Tibial nerve (tissue), 4 donors: ENCODE measurements at regions not wholly inside any gene's neighbourhood (a gene's known extent, or its start where the extent isn't known, plus 50 kb on each side); places are given as distances from the start of the nearest gene placed in this dataset.

Source experiments
- DNase-seq, 2 donors: peaks; one replicate each; pipeline ENCODE4 v3.0.0-alpha.2; 2019; ENCODE audit warnings: low spot score in 2 of 2
- H3K27ac ChIP-seq, 4 donors: fragments of 200-600 bp; sonication (generic) in 3 of 4; one replicate each; pipeline ENCODE4 v1.5.1; 2017 to 2019; ENCODE audit warnings: mild to moderate bottlenecking in 1 of 4
- H3K27me3 ChIP-seq, 2 donors: fragments of 200-600 bp; sonication (generic) in 1 of 2; one replicate each; pipeline versions ENCODE4 v1.5.1 to v1.6.0; 2017 to 2019
- H3K36me3 ChIP-seq, 3 donors: fragments of 200-600 bp; sonication (generic); one replicate each; pipeline ENCODE4 v1.5.1; 2018 to 2019
- H3K4me1 ChIP-seq, 4 donors: fragments of 200-600 bp; sonication (generic) in 3 of 4; one replicate each; pipeline ENCODE4 v1.5.1; 2017 to 2019
- H3K4me3 ChIP-seq, 4 donors: fragments of 200-600 bp; sonication (generic) in 3 of 4; one replicate each; pipeline ENCODE4 v1.5.1; 2017 to 2019; ENCODE audit warnings: mild to moderate bottlenecking in 1 of 4, moderate library complexity in 1 of 4
- H3K9me3 ChIP-seq, 4 donors: fragments of 200-600 bp; sonication (generic) in 3 of 4; one replicate each; pipeline ENCODE4 v1.5.1; 2017 to 2019
- EP300 ChIP-seq, 2 donors: sonication (generic); formaldehyde crosslinking; IDR thresholded peaks; one replicate each; pipeline ENCODE4 v1.6.1; 2017; ENCODE audit warnings: antibody characterized with exemption in 2 of 2, mild to moderate bottlenecking in 1 of 2
- POLR2A ChIP-seq, 2 donors: fragments of 450-650 bp; IDR thresholded peaks; one replicate each; pipeline ENCODE4 v1.6.1; 2017; ENCODE audit warnings: antibody characterized with exemption in 2 of 2, mild to moderate bottlenecking in 2 of 2, moderate library complexity in 2 of 2
- WGBS, 2 donors: methylation state at CpG; one replicate each; pipeline ENCODE4 v1.1.5; 2018; 5-methylcytosine and 5-hydroxymethylcytosine counted together
- TF ChIP-seq, protein P1 (sequence below), 5 experiments: fragments of 200-600 bp in 3 of 5; fragments of 450-650 bp in 2 of 5; sonication (generic) in 3 of 5; IDR thresholded peaks; one replicate each; pipeline ENCODE4 v1.5.1; 2016 to 2019; ENCODE audit warnings: antibody characterized with exemption in 5 of 5, mild to moderate bottlenecking in 3 of 5, moderate library complexity in 2 of 5

DNA sequence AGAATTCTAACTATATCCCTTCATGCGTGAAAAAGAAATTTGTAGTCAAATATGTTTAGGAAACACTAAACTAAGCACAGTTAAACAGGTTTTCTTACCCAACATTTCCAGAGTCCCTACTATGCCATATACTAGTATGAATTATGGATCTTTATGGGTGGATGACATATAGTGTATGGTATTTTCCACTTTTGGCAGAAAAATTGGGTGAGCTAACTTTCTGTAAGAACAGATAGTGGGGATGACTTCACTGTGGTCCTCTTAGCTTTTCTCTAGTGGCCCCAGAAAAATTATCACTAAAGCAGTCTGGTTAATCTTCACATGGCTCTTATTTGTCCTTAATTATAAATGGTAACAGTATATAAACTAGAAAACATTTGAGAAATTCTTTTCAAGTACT, 240.0 kb upstream of the GULP1 start:
- Histone ChIP-seq H3K27ac (no peak overlapping the region), H3K4me3 (no peak overlapping the region), H3K9me3 (no peaks in the 10 kb centered on the region), H3K36me3 (no peaks in the 10 kb centered on the region), H3K4me1 (no peaks in the 10 kb centered on the region), H3K27me3 (no peaks in the 10 kb centered on the region)
- WGBS, 2 donors = 95 to 98% methylated on average over 1 of the region's 1 CpG
- no peak for DNase-seq
- TF ChIP-seq, protein P1, sequence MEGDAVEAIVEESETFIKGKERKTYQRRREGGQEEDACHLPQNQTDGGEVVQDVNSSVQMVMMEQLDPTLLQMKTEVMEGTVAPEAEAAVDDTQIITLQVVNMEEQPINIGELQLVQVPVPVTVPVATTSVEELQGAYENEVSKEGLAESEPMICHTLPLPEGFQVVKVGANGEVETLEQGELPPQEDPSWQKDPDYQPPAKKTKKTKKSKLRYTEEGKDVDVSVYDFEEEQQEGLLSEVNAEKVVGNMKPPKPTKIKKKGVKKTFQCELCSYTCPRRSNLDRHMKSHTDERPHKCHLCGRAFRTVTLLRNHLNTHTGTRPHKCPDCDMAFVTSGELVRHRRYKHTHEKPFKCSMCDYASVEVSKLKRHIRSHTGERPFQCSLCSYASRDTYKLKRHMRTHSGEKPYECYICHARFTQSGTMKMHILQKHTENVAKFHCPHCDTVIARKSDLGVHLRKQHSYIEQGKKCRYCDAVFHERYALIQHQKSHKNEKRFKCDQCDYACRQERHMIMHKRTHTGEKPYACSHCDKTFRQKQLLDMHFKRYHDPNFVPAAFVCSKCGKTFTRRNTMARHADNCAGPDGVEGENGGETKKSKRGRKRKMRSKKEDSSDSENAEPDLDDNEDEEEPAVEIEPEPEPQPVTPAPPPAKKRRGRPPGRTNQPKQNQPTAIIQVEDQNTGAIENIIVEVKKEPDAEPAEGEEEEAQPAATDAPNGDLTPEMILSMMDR (IDR thresholded peaks at IDR 0.05) = no peak
- TF ChIP-seq POLR2A (IDR thresholded peaks at IDR 0.05) = no peak
- TF ChIP-seq EP300 (IDR thresholded peaks at IDR 0.05) = no peak

DNA sequence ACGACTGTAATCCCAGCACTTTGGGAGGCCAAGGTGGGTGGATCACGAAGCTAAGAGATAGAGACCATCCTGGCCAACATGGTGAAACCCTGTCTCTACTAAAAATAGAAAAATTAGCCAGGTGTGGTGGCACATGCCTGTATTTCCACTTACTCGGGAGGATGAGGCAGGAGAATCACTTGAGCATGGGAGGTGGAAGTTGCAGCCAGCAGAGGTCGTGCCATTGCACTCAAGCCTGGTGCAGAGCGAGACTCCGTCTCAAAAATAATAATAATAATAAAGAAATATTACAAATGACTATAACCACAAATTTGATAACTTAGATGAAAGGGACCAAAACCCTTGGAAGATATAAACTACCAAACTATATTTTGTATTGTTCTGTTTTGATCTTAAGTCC, 226.3 kb upstream of the GULP1 start:
- DNase-seq = no peak
- no peak overlapping the region for H3K4me3 ChIP-seq
- 88 to 90% methylated on average over 6 of the region's 6 CpGs for WGBS, 2 donors

DNA sequence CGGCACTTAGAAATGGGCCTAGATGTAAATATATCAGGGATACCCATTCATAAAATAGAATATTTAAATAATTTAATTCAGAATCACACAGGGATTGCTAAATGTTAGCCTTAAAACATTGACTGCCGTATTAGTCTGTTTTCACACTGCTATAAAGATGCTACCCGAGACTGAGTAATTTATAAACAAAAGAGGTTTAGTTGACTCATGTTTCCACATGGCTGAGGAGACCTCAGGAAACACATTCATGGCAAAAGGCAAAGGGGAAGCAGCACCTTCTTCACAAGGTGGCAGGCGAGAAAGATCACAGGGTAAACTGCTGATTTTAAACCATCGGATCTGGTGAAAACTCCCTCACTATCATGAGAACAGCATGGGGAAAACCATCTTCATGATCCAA, 223.6 kb upstream of the GULP1 start:
- H3K27ac ChIP-seq = no peak overlapping the region
- WGBS, 2 donors = 63 to 75% methylated on average over 5 of the region's 5 CpGs
- TF ChIP-seq, protein P1 (IDR thresholded peaks at IDR 0.05) = no peak
- TF ChIP-seq EP300 (IDR thresholded peaks at IDR 0.05) (no peak), POLR2A (IDR thresholded peaks at IDR 0.05) (no peak)
- H3K36me3 ChIP-seq = no peaks in the 10 kb centered on the region
- no peak overlapping the region for H3K4me3 ChIP-seq
- no peaks in the 10 kb centered on the region for H3K27me3 ChIP-seq
- no peak for DNase-seq
- H3K9me3 ChIP-seq = peaks cover 0 to 19% (median under 1%) of the 10 kb centered on the region in 4 donors
- no peaks in the 10 kb centered on the region for H3K4me1 ChIP-seq

More for the DNA sequence above, 226.3 kb upstream of the GULP1 start:
- Histone ChIP-seq H3K27me3 (no peaks in the 10 kb centered on the region), H3K27ac (no peak overlapping the region), H3K4me1 (no peaks in the 10 kb centered on the region), H3K9me3 (peaks cover 0 to 9% (median 0%) of the 10 kb centered on the region in 4 donors), H3K36me3 (no peaks in the 10 kb centered on the region)
- TF ChIP-seq, protein P1 (IDR thresholded peaks at IDR 0.05) = no peak
- no peak for TF ChIP-seq EP300 (IDR thresholded peaks at IDR 0.05)
- TF ChIP-seq POLR2A (IDR thresholded peaks at IDR 0.05) = no peak

DNA sequence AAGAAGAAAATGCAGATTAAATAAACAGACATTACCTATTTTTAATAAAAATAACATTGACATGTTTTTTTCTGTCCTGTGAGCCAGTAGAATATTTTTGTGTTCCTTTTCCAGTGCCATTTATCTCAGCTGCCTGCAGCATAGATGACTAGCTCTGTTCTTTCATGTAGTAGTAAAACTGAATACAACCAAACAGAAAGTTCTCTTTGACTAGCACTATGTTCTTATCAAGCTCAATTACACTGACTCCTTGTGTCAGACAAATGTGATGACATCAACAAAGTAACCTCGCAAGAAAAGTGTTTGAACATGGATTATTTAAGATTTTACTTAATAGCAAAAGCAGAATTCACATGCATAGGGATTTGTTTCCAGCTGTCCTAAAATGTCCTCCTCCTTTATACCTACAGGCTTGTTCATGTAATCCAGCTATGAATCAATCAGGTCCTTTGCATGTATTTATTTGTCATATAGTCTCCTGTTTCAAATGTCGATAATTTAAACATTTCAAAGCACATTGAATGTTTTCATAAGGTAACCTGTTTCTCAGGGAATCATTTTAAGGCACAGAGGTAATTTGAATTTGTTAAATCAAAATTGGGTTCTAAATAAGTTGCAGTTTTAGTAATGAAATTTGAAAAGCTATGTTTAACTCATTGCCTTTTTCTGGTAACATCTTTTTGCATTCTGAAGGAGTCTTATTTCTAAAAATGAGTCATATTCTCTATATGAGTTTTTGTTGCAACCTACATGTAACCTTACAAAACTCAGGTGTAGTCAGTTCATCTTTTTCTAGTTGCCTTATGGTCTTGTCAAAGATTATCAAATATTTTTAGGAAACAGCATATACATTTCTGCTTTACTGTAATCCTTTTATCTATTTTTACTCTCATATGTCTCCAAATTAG, 215.3 kb upstream of the GULP1 start:
- Histone ChIP-seq H3K36me3 (no peaks in the 10 kb centered on the region), H3K27ac (no peak overlapping the region), H3K4me3 (no peak overlapping the region), H3K27me3 (no peaks in the 10 kb centered on the region), H3K4me1 (no peaks in the 10 kb centered on the region), H3K9me3 (peaks cover 0 to 25% (median 4%) of the 10 kb centered on the region in 4 donors)
- 81 to 85% methylated on average over 2 of the region's 2 CpGs for WGBS, 2 donors
- TF ChIP-seq EP300 (IDR thresholded peaks at IDR 0.05) (no peak), POLR2A (IDR thresholded peaks at IDR 0.05) (no peak)
- TF ChIP-seq, protein P1 (IDR thresholded peaks at IDR 0.05) = no peak
- no peak for DNase-seq

DNA sequence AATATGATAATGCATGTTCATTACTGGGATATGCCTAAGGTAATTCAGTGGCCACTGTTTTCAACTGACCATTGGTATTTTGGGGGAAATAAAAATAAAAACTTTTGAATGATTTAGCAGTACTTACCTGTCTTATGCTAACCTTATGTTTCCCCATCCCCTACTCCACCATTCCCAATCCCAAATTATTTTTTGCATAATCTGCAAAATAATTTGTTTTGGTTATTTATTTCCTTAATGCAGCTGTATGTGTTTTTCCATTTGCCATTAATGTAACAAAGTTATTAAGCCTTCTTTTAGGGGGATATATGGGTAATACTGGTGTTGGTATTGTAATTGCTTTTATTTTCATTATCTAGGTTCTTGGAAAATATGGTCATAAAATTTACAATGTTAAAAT, 213.9 kb upstream of the GULP1 start:
- H3K27ac ChIP-seq = no peak overlapping the region
- no peak for TF ChIP-seq POLR2A (IDR thresholded peaks at IDR 0.05)
- no peak for TF ChIP-seq EP300 (IDR thresholded peaks at IDR 0.05)
- TF ChIP-seq, protein P1 (IDR thresholded peaks at IDR 0.05) = no peak
- no peak overlapping the region for H3K4me3 ChIP-seq
- no peaks in the 10 kb centered on the region for H3K4me1 ChIP-seq
- no peaks in the 10 kb centered on the region for H3K27me3 ChIP-seq
- no peak for DNase-seq
- H3K9me3 ChIP-seq = peaks cover 0 to 19% (median 4%) of the 10 kb centered on the region in 4 donors
- H3K36me3 ChIP-seq = no peaks in the 10 kb centered on the region
